Coronary artery (tissue), 2 donors: ENCODE measurements at regions not wholly inside any gene's neighbourhood (a gene's known extent, or its start where the extent isn't known, plus 50 kb on each side); places are given as distances from the start of the nearest gene placed in this dataset.

Experiments used
- DNase-seq: peaks from one replicate; pipeline ENCODE4 v3.0.0-alpha.2; 2017; ENCODE audit warnings: low spot score
- H3K27ac ChIP-seq, 2 donors: fragments of 200-600 bp; sonication (generic); one replicate each; pipeline ENCODE4 v1.5.1; 2016 to 2019
- H3K4me3 ChIP-seq: fragments of 200-600 bp; sonication (generic); 2 replicates; pipeline ENCODE4 v1.5.1; 2016; ENCODE audit warnings: mild to moderate bottlenecking, moderate library complexity
- TF ChIP-seq, protein P1 (sequence below): fragments of 200-600 bp; sonication (generic); IDR thresholded peaks from one replicate; pipeline ENCODE4 v1.5.1; 2019; ENCODE audit warnings: antibody characterized with exemption

GRCh38 chr13:40220299-40220935 lies 446.0 kb downstream of the FOXO1 start:
- DNase-seq, result no peak
- TF ChIP-seq, protein P1, sequence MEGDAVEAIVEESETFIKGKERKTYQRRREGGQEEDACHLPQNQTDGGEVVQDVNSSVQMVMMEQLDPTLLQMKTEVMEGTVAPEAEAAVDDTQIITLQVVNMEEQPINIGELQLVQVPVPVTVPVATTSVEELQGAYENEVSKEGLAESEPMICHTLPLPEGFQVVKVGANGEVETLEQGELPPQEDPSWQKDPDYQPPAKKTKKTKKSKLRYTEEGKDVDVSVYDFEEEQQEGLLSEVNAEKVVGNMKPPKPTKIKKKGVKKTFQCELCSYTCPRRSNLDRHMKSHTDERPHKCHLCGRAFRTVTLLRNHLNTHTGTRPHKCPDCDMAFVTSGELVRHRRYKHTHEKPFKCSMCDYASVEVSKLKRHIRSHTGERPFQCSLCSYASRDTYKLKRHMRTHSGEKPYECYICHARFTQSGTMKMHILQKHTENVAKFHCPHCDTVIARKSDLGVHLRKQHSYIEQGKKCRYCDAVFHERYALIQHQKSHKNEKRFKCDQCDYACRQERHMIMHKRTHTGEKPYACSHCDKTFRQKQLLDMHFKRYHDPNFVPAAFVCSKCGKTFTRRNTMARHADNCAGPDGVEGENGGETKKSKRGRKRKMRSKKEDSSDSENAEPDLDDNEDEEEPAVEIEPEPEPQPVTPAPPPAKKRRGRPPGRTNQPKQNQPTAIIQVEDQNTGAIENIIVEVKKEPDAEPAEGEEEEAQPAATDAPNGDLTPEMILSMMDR, result no peak
- H3K27ac ChIP-seq, result peak overlapping the region in 1 of 2 donors; percentile 72

GRCh38 chr13:40221131-40221459 lies 445.3 kb downstream of the FOXO1 start:
- H3K4me3 ChIP-seq, result no peak overlapping the region
- peak overlapping the region in 1 of 2 donors; percentile 72 for H3K27ac ChIP-seq
- no peak for DNase-seq
- TF ChIP-seq, protein P1, result no peak

More at GRCh38 chr13:40220299-40220935, 446.0 kb downstream of the FOXO1 start:
- H3K4me3 ChIP-seq, result no peak overlapping the region

- TF ChIP-seq, protein P1, result no peak
- Histone ChIP-seq H3K4me3 (no peak overlapping the region), H3K27ac (peak overlapping the region; percentile 16 to 72)
- no peak for DNase-seq
Observed at GRCh38 chr13:40221460-40222201, 444.8 kb downstream of the FOXO1 start.

DNA sequence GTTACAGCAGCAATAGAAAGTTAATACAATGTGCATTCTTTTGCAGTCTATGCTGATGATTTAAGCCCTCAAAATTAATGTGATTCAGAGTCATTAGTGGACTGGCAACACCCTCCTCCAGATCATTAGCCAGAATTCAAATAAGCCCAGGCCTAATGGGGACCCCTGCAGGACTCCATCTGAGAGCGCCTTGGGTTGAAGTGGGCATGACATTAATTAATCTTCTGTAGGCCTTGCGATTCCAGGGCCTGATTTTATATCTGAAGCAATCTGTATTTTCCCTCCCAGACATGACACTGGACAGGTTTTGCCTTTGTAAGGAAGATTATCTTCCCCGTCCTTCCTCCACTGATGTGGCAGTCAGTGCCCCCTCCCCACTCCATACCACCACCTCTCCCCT lies 442.9 kb downstream of the FOXO1 start:
- H3K27ac ChIP-seq, result no peak overlapping the region
- no peak for DNase-seq
- H3K4me3 ChIP-seq, result no peak overlapping the region
- TF ChIP-seq, protein P1, result no peak

GRCh38 chr13:40228496-40228895 lies 437.9 kb downstream of the FOXO1 start:
- TF ChIP-seq, protein P1, result no peak
- H3K27ac ChIP-seq, result no peak overlapping the region
- DNase-seq, result no peak
- no peak overlapping the region for H3K4me3 ChIP-seq

GRCh38 chr13:40228990-40229389 lies 437.5 kb downstream of the FOXO1 start:
- no peak overlapping the region for H3K4me3 ChIP-seq
- TF ChIP-seq, protein P1, result no peak
- no peak overlapping the region for H3K27ac ChIP-seq
- no peak for DNase-seq

- Histone ChIP-seq H3K27ac (peak overlapping the region in 1 of 2 donors; percentile 52), H3K4me3 (no peak overlapping the region)
- TF ChIP-seq, protein P1, result no peak
- DNase-seq, result no peak
Observed at GRCh38 chr13:40230833-40231266, 435.6 kb downstream of the FOXO1 start.
